GM19043 (cell line): ENCODE measurements at regions not wholly inside any gene's neighbourhood (a gene's known extent, or its start where the extent isn't known, plus 50 kb on each side); places are given as distances from the start of the nearest gene placed in this dataset.

Experiments used
- ATAC-seq: cut with Tn5 transposase; IDR thresholded peaks from one replicate; pipeline ENCODE4 v1.9.1; 2021; ENCODE audit warnings: low read depth; ENCODE audit not compliant: unreplicated experiment

DNA sequence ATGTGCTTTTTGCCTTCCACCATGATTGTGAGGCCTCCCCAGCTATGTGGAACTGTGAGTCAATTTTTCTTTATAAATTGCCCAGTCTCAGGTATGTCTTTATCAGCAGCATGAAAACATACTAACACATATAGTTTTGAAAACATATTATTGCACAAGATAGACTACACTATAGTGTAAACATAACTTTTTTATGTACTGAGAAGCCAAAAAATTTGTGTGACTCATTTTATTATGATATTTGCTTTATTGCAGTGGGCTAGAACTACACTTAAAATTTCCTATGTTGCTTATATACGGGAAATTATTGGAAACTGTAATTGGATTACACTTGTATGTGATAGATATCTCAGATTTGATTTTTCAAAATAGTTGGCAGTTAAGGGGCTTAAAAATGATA lies 885.5 kb upstream of the FBXO33 start:
- no peak for ATAC-seq

DNA sequence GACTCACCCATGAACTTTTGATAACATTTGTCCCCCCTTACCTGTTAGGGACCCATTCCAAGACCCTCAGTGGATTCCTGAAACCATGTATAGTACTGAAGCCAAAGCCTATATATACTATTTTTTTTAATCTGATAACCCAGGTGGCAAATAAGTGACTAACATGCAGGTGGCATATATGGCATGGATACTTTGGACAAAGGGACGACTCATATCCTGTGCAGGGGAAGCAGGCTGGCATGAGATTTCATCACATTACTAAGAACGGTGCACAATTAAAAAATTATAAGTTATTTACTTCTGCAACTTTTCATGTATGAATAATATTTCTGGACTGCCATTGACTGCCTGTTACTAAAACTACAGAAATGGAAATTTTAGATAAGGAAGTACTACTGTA lies 880.1 kb upstream of the FBXO33 start:
- no peak for ATAC-seq

DNA sequence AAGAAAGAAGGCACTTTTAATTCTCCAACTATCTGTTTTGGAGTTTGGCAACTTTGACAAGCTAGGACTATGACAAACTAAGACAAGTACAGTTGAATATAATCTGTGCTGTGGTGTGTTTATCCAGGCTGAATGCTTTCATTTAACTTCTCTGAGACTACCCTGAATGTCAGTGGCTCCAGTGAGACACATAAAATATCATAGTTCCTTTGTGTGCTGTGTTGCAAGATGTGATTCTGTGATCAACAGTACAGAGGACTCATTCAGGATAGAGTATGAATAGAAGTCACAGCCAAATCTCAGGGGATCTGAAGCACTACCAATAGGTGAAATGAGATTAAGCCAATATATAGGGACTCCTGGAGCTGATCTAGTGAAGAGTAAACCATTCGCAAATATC lies 876.9 kb upstream of the FBXO33 start:
- ATAC-seq = no peak

DNA sequence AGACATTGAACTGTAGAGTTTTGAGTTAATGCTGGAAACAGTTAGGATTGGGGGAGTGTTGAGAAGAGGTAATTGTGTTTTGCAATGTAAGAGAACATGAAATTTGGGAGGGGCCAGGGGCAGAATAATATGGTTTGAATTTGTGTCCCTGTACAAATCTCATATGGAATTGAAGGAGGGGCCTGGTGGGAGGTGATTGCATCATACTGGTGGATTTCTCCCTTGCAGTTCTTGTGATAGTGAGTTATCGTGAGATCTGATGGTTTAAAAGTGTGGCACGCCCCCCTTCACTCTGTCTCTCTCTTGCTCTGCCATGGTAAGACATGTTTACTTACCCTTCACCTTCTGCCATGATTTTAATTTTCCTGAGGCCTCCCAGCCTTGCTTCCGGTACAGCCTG lies 876.0 kb upstream of the FBXO33 start:
- ATAC-seq = no peak

DNA sequence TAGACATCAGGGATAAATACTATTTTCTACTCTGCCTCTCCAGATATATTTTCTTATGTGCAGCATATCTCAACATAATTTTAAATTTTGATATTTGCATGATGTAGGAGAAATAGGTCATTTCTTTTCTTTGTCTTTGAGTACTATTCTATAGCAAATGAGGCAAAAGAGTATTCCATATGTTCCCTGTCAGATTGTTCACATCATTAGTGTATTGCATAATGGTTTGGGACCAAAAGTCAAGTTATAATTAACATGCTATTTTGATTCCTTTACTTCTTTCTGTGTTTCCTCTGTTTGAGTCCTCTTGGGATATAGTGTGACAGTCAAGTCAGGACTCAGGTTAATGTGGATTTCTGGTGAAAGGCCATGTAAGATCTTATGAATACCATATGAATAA lies 864.6 kb upstream of the FBXO33 start:
- no peak for ATAC-seq

DNA sequence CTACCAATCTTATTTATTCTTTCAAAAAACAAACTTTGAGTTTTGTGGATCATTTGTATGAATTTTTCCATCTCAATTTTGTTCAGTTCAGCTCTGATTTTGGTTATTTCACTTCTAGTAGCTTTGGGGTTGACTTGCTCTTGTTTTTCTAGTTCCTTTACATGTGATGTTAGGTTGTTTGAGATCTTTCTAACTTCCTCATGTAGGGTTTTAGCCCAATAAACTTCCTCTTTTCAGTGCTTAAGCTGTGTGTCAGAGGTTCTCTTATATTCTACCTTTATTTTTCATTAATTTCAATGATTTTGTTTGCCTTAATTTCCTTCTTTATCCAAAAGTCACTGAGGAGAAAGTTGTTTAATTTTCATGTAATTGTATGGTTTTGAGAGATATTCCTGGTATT lies 860.4 kb upstream of the FBXO33 start:
- no peak for ATAC-seq

DNA sequence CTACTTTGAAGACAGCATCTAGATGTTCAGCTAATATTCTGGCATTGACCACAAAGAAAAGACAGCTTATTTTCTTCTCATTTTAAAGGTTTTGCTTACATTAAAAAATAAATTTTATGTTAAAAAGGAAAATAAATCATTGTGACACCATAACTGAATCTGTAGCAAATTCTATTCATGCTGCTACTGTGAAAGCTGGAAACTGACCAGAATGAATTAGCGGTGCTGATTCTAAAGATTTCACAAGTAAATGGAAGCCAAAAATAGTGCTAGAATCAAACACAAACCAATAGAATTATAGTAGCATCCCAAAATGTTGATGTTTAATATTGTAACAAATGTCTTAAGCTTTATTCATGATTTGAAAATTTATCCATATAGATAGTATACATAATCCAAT lies 850.0 kb upstream of the FBXO33 start:
- ATAC-seq = no peak

DNA sequence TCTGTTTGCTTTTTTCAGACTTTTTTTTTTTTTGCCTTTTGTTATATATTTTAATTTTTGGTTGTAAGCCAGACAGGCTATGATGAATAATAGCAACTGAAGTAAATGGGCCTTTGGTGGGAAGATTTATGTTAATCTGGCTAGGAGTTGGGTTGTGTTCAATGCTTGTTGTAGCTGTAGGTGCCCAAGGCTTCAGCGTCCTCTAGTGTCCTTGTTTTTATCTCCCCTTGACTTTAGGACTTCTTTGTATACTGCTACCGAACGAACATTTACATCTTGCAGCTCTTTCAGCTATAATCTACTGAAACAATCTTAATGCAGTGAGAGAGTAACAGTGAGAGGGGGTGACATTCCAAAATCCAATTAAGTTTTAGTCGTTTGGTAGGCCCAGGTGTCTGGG lies 848.4 kb upstream of the FBXO33 start:
- no peak for ATAC-seq

DNA sequence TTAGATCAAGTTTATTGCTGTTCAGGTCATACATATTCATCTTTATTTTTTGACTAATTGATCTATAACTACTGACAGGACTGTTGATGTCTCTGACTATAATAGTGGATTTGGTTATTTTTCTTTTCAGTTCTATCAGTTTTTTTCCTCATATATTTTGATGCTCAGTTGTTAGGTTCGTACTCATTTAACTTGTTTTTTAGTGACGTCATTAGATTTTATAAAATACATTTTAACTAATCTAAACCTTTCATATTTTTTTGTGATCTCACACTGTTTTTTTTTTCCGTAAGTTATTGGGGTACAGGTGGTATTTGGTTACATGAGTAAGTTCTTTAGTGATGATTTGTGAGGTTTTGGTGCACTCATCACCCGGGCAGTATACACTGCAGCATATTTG lies 841.2 kb upstream of the FBXO33 start:
- no peak for ATAC-seq

DNA sequence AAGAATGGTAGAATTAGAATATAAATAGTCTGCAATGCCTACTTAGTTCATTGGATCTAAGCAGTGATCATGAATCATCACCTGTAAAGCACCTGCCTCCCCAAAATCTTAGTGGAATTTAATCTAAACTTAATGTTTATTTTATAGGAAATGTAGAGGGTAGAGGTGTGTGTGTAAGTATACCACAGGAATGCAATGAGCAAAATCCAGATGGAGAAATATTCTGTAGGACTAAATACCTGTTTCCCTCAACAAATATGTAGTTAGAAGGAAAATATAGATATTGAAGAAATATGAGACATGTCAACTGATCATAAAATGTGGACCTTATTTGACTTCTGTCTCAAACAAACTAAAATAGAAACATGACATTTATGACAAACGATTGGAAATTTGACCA lies 839.2 kb upstream of the FBXO33 start:
- ATAC-seq = no peak

DNA sequence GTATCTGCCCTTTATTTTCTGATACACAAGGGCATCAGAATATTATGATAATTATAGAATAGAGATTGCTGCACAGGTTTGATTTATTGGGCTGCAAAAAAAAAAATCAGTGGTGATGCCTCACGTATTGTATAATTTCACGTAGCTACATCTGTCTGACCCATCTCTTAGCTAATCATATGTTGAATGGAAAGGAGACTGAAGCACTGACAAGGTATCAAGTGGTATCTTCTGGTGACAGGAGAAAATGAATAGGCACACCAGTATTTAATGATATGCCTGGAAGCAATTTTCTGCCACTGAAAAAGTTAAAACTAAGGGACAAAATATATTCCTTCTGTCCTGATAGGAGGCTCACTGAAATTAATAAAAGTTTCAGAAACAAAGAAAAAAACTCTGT lies 837.2 kb upstream of the FBXO33 start:
- no peak for ATAC-seq

DNA sequence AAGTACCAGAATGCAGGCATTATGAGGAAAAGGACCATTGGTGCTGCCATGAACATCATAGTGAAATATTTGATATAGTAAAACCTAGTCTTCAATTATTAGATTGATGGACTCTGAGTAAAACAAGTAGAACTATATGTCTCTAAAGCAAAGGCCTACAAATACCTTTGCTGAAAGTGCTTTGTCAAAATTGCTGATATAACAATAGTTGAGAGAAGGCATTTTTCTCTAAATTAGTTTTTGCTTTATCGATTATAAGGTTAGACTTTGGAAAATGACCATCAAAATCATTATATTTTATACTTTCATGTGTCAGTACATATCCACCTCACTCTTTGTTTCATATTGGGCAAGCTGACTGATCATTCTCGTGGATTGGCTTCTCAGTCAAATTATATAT lies 836.0 kb upstream of the FBXO33 start:
- ATAC-seq = no peak

DNA sequence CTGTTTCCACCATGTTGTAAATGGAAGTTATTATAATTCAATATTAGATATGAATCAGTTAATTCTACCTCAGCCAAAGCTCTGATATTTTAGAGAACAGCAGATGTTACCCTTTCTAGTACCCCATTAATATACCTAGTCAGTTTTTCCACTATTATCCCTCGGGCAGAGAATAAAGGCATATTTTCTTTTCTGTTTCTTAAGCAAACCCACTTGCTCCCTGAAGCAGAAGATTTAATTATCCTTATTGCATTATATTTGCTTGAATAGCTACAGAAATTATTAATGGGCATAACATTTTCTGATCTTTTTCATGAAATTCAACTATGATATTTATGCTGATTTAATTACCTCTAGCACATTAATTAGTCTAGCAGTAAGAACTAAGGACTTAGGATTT lies 832.9 kb upstream of the FBXO33 start:
- no peak for ATAC-seq

DNA sequence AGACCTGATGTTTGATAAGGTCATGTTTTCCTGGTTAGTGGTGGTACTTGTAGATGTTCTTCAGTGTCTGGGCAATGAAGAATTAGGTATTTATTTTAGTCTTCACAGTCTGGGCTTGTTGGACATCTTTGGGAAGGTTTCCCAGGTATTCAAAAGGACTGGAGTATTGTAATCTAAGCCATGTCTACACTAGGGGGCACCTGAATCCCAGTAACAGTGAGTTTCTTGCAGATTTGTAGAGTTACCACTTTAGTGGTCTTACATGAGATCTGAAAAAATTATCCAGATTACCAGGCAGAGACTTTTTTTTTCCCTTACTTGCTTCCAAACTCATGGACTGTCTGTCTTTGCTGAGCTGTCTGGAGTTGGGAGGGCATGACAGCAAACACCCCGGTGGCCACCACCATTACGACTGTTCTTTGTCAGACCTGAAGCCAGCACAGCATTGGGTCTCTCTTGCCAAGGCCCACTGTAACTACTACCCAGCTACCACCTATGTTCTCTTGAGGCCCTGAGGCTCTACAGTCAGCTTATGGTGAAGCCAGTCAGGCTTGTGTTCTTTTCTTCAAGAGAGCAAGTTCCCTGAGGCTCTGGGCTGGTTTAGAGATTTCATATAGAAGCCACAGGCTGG lies 820.7 kb upstream of the FBXO33 start:
- ATAC-seq = no peak

DNA sequence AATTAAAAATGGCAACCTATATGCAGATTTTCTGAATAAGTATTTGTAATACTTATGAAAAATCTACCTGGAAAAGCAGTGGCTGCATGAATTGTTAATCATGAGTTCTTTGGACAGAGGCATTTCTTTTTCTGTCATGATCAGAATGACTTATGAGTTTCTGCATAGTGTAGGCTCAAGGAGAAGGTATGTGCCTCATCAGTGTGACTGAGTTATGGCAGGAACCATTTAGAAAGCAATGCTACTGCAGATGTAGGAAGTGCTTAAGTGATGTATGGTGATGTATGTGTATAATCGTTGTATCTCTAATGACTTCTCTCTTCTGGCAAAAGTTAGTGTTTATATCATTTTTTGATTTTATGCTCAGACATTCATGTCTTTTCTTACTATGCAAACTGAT lies 816.4 kb upstream of the FBXO33 start:
- no peak for ATAC-seq

DNA sequence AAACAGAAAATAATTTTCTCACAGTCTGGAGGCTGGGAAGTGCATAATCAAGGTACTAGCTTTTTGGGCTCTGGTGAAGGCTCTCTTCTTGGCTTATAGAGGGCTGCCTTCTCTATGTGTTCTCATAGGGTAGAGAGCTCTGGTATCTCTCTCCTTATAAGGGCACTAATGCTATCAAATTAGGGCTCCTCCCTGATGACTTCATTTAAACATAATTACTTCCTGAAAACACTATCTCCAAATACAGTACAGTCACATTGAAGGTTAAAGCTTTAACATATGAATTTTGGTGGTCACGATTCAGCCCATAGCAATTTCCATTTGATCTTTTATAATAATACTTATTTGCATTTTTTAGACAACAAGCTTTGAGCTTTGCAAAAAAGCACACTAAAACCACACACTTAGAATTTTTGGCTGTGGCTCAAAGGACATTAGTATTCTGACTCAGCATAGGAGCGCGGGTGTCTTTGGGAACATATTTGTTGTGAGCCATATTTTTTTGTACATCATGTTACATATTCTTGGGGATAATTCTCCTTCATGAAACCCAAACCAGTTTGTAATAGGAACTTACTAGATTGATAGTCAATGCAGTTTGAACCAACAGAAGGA lies 808.1 kb upstream of the FBXO33 start:
- ATAC-seq = no peak

DNA sequence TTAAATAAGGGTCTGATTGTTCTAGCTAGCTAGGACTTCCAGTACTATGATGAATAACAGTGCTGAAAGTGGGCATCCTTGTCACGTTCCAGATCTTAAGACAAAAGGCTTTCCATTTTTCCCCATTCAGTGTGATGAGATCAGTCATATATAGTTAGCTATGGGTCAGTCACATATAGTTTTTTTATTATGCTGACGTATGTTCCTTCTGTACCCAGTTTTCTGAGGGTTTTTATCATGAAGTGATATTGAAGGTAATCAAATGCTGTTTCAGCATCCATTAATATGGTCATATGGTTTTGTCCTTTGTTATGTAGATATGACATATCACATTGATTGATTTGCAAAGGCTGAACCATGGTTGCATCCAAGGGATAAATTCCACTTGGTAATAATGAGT lies 800.1 kb upstream of the FBXO33 start:
- ATAC-seq = no peak

DNA sequence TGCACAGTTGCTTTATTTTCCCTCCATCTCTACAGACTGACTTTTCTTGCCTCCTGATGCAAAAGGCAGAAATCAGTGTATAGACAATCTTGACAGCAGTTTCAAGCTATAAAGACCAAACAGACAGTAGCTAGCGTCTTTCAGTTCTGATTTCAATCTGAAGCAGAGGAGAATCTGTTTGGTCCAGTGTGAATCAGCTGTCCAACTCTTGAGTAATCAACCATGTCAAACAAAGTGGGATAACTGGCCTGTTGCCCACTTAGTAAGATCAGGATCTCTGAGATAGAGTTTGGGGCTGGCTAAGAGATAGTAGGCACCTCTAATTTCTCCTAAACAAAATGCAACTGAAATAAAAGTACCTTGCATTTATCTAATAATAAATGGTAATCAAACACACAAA lies 797.4 kb upstream of the FBXO33 start:
- no peak for ATAC-seq

DNA sequence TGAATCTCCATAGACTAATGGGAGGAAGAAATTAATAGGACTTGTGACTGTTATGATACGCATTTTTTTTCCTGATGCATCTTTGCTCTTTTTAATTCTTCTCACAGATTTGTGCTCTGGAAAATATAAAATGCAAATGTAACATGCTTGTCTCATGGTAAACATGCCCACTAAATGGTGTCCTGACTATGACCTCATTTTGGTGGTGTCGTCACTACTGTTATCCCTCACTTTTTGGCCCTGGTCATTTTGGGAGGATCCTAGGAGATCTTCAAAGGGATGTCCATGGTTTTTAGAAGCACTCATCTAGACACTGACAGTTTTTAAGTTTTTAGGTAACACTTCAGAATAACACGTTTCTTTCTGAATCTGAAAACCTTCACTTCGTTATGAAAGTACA lies 790.8 kb upstream of the FBXO33 start:
- ATAC-seq = no peak

DNA sequence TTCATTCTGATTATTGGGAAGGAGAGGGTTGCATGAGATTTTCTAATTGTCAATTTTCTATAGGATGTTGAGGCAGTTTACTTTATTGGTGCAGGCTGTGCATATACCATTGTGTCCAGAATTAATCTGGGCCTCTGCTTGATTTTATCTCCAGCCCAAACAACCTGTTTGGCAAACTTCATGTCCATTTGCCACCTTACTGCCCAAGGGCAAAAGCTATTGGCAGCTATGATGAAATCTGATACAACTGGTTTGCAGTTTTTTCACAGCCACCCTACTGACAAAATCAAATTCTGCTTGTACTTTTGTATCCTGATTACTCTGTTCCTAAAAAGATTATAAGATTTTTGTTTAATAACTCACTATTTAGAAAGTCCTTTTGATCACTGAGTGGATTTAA lies 789.2 kb upstream of the FBXO33 start:
- no peak for ATAC-seq

DNA sequence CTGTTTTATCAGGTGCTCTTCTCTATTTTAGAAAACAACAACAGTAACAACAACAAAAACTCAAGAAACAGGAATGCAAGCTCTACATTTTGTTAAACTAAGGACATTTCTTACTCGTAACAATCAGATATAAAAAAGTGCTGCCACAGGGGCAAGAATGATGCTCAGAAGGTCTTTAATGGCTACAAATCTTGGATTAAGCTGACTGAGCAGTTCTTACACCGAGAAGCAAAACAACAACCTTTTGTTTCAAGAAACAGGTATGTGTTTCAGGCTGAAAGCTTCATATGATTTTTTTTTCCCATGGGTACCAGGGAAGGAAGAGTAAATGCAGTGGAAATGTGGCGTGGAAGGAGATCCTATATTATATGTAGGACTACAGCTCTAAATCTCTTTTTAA lies 786.8 kb upstream of the FBXO33 start:
- no peak for ATAC-seq

DNA sequence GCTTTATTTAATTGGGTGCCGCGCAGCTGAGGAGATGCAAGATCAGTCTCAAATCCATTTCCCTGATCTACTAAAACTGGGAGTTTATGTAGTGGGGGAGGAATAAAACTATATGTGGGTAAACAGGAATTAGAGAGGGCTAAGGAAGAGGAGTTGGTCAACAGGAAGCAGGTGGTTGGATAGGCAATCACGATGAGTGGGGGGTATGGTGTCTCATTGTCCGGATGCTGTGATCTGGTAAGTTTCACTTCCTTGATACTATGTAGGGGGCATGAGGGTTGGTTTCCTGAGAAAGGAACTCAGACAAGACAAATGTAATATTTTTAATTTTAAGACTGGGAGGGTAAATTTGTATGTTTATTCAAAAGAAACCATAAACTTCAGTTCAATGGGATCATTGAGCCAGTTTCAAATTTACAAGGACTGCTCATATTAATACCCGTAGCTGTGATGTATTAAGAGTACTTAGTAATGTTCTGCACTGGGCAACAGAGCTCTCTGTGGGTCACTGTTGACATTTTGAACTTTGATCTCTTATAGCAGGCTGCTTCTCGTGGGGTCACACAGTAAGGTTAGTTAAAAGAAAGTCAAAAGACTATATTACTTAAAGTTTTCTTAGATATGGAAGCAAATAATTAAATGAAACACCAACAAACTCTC lies 786.2 kb upstream of the FBXO33 start:
- ATAC-seq = no peak
